Uterus (tissue), 3 donors: ENCODE measurements at regions not wholly inside any gene's neighbourhood (a gene's known extent, or its start where the extent isn't known, plus 50 kb on each side); places are given as distances from the start of the nearest gene placed in this dataset.

Experiments
- DNase-seq, 2 donors: peaks; one replicate each; pipeline ENCODE4 v3.0.0-alpha.2; 2019 to 2020
- H3K27ac ChIP-seq, 2 donors: fragments of 200-600 bp; sonication (generic); 1 replicate in 1 of 2; 2 replicates in 1 of 2; pipeline ENCODE4 v1.5.1; 2016 to 2018
- H3K27me3 ChIP-seq, 2 donors: fragments of 200-600 bp; sonication (generic); one replicate each; pipeline ENCODE4 v1.5.1; 2018 to 2019; ENCODE audit warnings: control low read depth in 1 of 2
- H3K36me3 ChIP-seq, 2 donors: fragments of 200-600 bp; sonication (generic); one replicate each; pipeline ENCODE4 v1.5.1; 2019; ENCODE audit warnings: control low read depth in 1 of 2
- H3K4me1 ChIP-seq, 2 donors: fragments of 200-600 bp; sonication (generic); one replicate each; pipeline ENCODE4 v1.5.1; 2018 to 2019; ENCODE audit warnings: control low read depth in 1 of 2
- H3K4me3 ChIP-seq, 2 donors: fragments of 200-600 bp; sonication (generic); 1 replicate in 1 of 2; 2 replicates in 1 of 2; pipeline ENCODE4 v1.5.1; 2018 to 2019; ENCODE audit warnings: mild to moderate bottlenecking in 1 of 2
- H3K9me3 ChIP-seq, 2 donors: fragments of 200-600 bp; sonication (generic); one replicate each; pipeline ENCODE4 v1.5.1; 2019; ENCODE audit warnings: control low read depth in 1 of 2
- POLR2A ChIP-seq, 2 donors: fragments of 450-650 bp; IDR thresholded peaks; one replicate each; pipeline ENCODE4 v1.6.1; 2016; ENCODE audit warnings: antibody characterized with exemption in 2 of 2, mild to moderate bottlenecking in 1 of 2, moderate library complexity in 1 of 2
- intact Hi-C: fragments of 100-400 bp; cut with DNase I; formaldehyde crosslinking; loops from one replicate; pipeline ENCODE4 v1.15.1; 2023; ENCODE audit warnings: low total_unique reads
- TF ChIP-seq, protein P1 (sequence below), 4 experiments: fragments of 200-600 bp in 2 of 4; fragments of 450-650 bp in 2 of 4; sonication (generic) in 2 of 4; IDR thresholded peaks; one replicate each; pipeline ENCODE4 v1.5.1; 2016 to 2019; ENCODE audit warnings: antibody characterized with exemption in 4 of 4, mild to moderate bottlenecking in 2 of 4, moderate library complexity in 1 of 4
- donor health status: DM: yes; HTN: yes; CAD: no.

DNA sequence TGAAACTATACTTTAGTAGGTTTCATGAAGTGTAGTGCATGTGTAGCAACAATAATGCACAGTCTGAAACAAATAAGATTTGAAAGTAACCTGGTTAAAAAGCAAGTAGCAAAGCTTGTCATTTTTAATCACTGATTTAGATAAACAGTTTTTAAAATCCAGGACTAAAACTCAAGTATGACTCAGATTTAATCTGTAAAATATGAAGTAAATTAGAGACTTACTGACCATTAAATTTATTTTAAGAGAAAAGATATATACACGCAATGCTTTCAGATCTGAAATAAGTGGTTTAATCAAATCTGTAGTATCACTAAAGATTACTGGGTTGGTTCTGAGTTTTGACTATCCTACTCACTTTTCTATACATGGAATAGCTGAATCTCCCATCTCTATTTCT lies 300.7 kb upstream of the RBMS3 start:
- Histone ChIP-seq H3K4me3 (no peak overlapping the region), H3K9me3 (no peaks in the 10 kb centered on the region), H3K27me3 (no peaks in the 10 kb centered on the region), H3K27ac (no peak overlapping the region), H3K36me3 (no peaks in the 10 kb centered on the region), H3K4me1 (no peaks in the 10 kb centered on the region)
- DNase-seq = no peak
- intact Hi-C loops = no loop called here
- TF ChIP-seq, protein P1, sequence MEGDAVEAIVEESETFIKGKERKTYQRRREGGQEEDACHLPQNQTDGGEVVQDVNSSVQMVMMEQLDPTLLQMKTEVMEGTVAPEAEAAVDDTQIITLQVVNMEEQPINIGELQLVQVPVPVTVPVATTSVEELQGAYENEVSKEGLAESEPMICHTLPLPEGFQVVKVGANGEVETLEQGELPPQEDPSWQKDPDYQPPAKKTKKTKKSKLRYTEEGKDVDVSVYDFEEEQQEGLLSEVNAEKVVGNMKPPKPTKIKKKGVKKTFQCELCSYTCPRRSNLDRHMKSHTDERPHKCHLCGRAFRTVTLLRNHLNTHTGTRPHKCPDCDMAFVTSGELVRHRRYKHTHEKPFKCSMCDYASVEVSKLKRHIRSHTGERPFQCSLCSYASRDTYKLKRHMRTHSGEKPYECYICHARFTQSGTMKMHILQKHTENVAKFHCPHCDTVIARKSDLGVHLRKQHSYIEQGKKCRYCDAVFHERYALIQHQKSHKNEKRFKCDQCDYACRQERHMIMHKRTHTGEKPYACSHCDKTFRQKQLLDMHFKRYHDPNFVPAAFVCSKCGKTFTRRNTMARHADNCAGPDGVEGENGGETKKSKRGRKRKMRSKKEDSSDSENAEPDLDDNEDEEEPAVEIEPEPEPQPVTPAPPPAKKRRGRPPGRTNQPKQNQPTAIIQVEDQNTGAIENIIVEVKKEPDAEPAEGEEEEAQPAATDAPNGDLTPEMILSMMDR (IDR thresholded peaks at IDR 0.05) = no peak
- no peak for TF ChIP-seq POLR2A (IDR thresholded peaks at IDR 0.05)

DNA sequence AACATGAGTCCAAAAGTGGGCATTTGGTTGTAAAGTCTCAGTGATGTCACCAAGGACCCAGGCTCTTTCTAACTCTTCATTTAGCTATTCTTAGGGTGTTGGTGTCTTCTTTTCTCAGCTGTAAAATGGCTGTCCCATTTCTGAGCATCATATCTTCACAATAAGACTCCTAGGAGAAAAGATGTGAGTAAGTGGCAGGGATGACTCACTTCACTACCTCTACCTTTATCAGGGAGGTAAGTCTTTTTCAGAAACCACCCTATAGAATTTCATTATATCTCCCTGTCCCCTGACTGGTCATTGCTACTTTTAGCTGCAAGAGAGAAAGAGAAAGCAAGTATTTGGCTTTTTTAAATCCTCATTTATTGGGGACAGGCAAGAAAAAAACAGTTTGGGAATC lies 300.2 kb upstream of the RBMS3 start:
- Histone ChIP-seq H3K27ac (no peak overlapping the region), H3K9me3 (no peaks in the 10 kb centered on the region), H3K4me3 (no peak overlapping the region), H3K27me3 (no peaks in the 10 kb centered on the region), H3K36me3 (no peaks in the 10 kb centered on the region), H3K4me1 (no peaks in the 10 kb centered on the region)
- TF ChIP-seq, protein P1 (IDR thresholded peaks at IDR 0.05) = no peak
- no peak for TF ChIP-seq POLR2A (IDR thresholded peaks at IDR 0.05)
- no peak for DNase-seq
- intact Hi-C loops = no loop called here

DNA sequence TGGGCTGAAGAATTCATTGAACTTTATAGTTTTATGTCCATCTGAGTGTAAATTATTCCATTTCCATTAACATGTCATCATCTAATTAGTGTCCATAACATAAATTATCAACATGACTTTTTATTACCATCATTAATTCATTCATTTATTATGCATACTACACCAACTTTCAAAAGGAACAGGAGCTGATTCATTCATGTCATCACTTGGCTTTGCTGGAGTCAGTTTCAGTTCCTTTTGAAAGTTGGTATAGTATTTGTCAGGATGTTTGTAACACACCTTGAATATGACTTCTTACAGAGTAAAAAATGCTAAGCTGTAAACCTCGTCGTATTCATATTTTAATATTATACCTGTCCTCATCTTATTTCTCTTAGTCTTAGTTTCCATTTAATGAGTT lies 298.0 kb upstream of the RBMS3 start:
- no peak for DNase-seq
- Histone ChIP-seq H3K9me3 (no peaks in the 10 kb centered on the region), H3K27ac (no peak overlapping the region), H3K4me1 (no peaks in the 10 kb centered on the region), H3K27me3 (no peaks in the 10 kb centered on the region), H3K36me3 (no peaks in the 10 kb centered on the region), H3K4me3 (no peak overlapping the region)
- intact Hi-C loops = no loop called here
- TF ChIP-seq, protein P1 (IDR thresholded peaks at IDR 0.05) = no peak
- no peak for TF ChIP-seq POLR2A (IDR thresholded peaks at IDR 0.05)

DNA sequence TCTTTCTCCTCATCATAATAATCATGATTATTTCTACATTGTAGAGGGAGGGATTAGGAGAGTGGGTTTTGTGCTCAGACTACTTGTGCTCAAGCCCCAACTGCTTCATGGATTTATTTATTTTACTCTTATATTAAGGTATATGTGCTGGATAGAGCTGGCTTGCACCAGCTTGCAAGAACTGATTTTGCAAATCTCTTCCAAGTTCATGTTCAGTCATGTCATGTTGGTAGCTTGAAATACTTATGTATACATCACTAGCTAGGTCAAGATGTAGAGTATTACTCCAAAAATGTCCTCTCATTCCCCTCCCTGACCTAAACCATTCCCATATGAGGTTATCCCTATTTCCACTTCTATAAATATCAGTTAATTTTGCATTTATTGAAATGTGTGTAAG lies 293.9 kb upstream of the RBMS3 start:
- no peak for DNase-seq
- Histone ChIP-seq H3K4me3 (no peak overlapping the region), H3K27ac (no peak overlapping the region), H3K9me3 (no peaks in the 10 kb centered on the region), H3K36me3 (no peaks in the 10 kb centered on the region), H3K4me1 (no peaks in the 10 kb centered on the region), H3K27me3 (no peaks in the 10 kb centered on the region)
- no peak for TF ChIP-seq POLR2A (IDR thresholded peaks at IDR 0.05)
- TF ChIP-seq, protein P1 (IDR thresholded peaks at IDR 0.05) = no peak
- intact Hi-C loops = no loop called here

DNA sequence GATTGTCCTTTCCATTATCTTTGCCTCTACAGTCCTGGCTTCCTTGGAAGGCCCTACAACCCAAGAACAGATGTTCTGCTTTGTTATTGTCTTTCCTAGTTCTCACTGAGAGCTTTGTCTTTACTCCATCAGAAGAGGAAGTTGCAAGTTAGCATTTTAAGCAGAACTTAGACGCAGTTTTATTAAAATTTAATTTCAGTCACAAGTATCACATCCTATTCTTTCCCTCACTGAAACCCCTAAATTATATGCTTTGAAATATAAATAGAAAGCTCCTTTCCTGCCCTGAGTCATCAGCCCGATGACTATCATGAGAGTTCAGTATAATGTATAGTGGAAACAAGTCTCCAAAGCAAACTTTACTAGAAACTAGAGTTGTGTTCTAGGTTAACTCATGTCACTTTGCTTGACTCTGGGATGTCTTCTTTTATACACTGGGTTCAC lies 291.2 kb upstream of the RBMS3 start:
- no peak for DNase-seq
- Histone ChIP-seq H3K36me3 (no peaks in the 10 kb centered on the region), H3K9me3 (no peaks in the 10 kb centered on the region), H3K27ac (no peak overlapping the region), H3K27me3 (no peaks in the 10 kb centered on the region), H3K4me1 (no peaks in the 10 kb centered on the region), H3K4me3 (no peak overlapping the region)
- intact Hi-C loops = no loop called here
- TF ChIP-seq, protein P1 (IDR thresholded peaks at IDR 0.05) = no peak
- TF ChIP-seq POLR2A (IDR thresholded peaks at IDR 0.05) = no peak
